ENCODE measurements at regions not wholly inside any gene's neighbourhood (a gene's known extent, or its start where the extent isn't known, plus 50 kb on each side); places are given as distances from the start of the nearest gene placed in this dataset.
"Not testable (repeated sequence)": the region's sequence is repeated elsewhere in the genome, so short reads cannot be mapped to it uniquely, and the experiment has no call there.

- DNase-seq = no peak
Measured at GRCh38 chr9:2356041-2356790, 265.4 kb upstream of the VLDLR start.

- DNase-seq = peak; percentile 61
Measured at GRCh38 chr9:2359891-2360471, 261.6 kb upstream of the VLDLR start.

DNA sequence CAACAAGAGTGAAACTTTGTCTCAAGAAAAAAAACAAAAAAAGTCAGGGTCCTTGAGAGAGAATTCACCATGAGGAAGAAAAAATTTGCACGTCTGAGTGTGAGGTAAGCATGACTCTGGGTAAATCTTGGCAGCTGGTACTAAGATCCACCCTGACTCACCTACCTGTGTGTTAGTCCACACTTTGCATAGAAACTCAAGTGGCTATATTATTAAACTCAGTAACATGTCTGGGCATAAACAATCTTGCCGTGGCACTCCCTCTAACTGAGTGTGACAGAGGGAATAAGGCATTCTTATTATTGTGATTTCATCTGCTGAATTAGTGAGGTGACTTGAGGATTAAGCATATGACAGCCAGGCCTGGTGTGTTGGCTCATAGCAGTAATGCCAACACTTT lies 259.4 kb upstream of the VLDLR start:
- no peak for DNase-seq

- no peak for DNase-seq
Measured at GRCh38 chr9:2363138-2363745, 258.3 kb upstream of the VLDLR start.

GRCh38 chr9:2363781-2364180 lies 257.8 kb upstream of the VLDLR start:
- DNase-seq = no peak

DNA sequence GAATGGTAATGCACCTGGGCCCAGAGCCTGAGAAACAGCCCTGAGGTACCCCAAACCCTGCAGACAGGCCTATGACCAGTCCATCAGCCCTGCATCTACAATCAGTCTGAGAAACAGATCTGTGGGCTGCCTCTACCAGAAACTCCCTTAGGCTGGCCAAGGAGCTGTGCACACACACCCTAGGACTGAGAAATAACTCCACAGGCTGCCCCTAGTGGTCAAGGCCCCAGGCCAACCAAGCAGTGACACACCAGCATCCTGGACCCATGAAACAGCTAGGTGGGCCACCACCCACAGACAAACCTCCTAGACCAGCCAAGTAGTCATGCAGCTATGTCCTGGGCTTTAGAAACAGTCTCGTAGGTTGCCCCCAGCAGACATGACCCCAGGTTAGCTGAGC lies 253.6 kb upstream of the VLDLR start:
- no peak for DNase-seq

DNA sequence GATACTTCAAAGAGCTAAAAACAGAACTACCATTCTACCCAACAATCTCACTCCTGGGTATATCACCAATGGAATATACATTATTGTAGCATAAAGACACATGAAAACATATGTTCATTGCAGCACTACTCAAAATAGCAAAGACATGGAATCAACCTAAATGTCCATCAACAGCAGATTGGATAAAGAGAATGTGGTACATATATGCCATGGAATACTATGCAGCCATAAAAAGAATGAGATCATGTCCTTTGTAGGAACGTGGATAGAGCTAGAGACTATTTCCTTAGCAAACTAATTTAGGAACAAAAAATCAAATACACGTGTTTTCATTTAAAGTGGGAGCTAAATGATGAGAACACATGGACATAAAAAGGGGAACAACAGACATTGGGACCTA lies 247.9 kb upstream of the VLDLR start:
- DNase-seq = no peak

DNA sequence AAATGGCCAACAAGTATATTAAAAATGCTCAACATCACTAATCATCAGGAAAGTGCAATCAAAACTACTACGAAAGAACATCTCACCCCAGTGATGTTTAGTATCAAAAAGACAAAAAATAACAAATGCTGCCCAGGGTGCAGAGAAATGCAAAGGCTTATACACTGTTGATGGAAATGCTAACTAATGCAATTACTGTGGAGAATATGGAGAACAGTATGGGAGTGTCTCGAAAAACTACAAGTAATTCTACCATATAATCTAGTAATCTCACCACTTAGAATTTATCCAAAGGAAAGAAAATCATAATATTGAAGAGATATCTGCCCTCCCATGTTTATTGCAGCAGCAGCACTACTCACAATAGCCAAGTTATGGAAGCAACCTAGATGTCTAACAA lies 246.5 kb upstream of the VLDLR start:
- DNase-seq = no peak

DNA sequence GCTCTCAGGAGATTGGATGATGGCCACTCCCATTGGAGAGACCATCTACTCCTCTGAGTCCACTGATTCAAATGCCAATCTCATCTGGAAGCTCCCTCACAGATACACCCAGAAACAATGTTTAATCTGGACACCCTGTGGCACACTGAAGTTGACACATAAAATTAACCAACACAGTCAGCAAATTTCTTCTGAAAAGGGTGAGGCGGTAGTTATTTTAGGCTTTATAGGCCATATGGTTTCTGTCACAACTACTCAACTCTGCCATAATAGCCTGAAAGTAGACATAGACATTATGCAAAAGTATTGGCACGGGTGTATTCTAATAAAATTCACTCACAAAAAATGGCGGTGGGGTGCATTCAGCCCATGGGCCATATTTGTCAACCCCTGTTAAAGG lies 244.5 kb upstream of the VLDLR start:
- DNase-seq = no peak

GRCh38 chr9:2377834-2378233 lies 243.8 kb upstream of the VLDLR start:
- DNase-seq = no peak

- no peak for DNase-seq
Measured at GRCh38 chr9:2378266-2378665, 243.3 kb upstream of the VLDLR start.

GRCh38 chr9:2378816-2379215 lies 242.8 kb upstream of the VLDLR start:
- no peak for DNase-seq

GRCh38 chr9:2384741-2385140 lies 236.8 kb upstream of the VLDLR start:
- no peak for DNase-seq

DNA sequence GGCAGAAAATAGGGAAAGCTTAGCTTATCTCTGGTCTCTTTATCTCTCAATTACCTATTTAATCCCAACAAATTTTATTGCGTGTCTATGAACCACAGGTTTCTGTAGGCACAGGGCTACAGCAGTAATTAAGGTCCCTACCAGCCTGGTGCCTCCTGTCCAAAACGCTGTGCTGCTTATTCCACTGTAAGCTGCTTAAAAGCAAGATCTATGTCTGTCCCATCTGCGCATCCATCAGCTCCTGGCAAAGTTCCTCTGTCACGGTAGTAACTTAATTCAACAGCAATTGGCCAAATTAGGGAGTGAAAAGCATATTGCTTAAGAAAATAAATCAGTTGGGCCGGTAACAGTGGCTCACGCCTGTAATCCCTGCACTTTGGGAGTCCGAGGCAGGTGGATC lies 235.8 kb upstream of the VLDLR start:
- DNase-seq = no peak

- DNase-seq = no peak
Measured at GRCh38 chr9:2386566-2386965, 235.0 kb upstream of the VLDLR start.

GRCh38 chr9:2387166-2387565 lies 234.4 kb upstream of the VLDLR start:
- DNase-seq = no peak

GRCh38 chr9:2389404-2389803 lies 232.2 kb upstream of the VLDLR start:
- no peak for DNase-seq

DNA sequence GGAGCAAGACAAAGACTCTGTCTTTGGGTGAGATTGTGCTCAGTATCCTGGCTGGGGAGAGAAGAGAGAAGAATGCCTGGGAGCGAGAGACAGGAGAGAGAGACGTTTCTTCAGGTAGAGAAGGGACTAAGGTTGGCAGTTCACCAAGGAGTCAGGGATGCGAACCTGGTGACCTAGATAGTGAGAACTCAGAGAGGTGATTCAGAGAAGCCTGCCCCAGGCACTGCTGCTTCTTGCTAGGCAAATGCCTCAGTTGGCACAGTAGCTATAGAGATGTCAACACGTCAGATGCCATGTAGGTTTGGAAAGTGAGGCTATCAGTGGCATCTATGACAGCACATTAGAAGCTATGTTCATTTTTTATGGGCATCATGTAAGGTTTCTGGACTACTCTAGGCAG lies 231.6 kb upstream of the VLDLR start:
- no peak for DNase-seq

- not testable (repeated sequence) for DNase-seq
Measured at GRCh38 chr9:2391509-2392132, 230.0 kb upstream of the VLDLR start.

GRCh38 chr9:2394087-2394741 lies 227.4 kb upstream of the VLDLR start:
- not testable (repeated sequence) for DNase-seq

- no peak for DNase-seq
Measured at GRCh38 chr9:2395814-2396612, 225.6 kb upstream of the VLDLR start.

GRCh38 chr9:2396622-2397285 lies 224.8 kb upstream of the VLDLR start:
- no peak for DNase-seq

Measured in NCI-H2107 (cell line).